ENCODE measurements at regions not wholly inside any gene's neighbourhood (a gene's known extent, or its start where the extent isn't known, plus 50 kb on each side); places are given as distances from the start of the nearest gene placed in this dataset.
"Not testable (repeated sequence)": the region's sequence is repeated elsewhere in the genome, so short reads cannot be mapped to it uniquely, and the experiment has no call there.

DNA sequence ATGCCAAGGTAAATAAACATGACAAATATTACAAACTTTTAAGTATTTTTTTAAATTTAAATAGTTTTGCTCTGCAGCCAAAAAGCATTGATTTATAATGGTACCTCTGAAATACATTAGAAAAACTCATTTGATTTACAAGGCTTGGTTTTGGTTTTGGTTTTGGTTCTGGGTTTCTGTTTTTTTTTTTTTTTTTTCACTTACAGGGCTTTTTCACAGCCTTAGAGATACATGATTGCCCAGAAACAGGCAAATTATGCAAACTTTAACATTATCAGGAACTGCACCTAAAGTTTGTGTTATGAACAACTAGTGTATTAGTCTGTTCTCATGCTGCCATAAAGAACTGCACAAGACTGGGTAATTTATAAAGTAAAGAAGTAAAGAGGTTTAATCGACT lies 196.4 kb upstream of the DDX53 start:
- DNase-seq = no peak

DNA sequence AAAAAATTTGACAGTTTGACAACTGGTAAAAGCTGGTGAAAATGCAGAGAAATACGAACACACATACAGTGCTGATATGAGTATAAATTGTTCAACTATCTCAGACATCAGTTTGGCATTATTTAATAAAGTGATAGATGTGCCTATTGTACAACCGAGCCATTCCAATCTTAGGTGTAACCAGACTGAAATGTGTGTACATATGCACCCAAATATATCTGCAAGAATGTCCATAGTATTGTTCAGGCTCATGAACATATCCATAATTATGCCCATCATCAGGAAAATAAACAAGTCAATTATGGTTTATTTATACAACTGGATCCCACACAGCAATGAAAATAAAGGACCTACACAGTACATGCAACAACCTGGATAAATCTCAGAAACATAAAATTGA lies 188.9 kb upstream of the DDX53 start:
- no peak for DNase-seq

DNA sequence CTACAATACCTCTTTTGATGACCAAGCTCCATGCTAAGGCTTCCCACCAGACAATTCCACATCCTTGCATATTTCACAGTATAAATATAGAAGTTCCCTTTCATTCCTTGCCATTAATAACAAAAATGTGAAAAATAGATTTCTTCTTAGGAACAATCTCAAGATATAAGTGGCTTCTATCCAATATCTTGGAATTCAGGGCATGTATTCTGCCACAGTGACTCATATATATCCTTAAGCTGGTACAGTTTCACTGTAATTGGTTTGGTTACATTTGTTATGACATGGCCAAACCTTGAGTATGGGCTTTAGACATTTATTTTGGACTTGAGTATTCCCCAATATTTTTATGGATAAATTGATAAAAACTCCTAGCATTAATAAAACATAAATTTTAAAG lies 181.7 kb upstream of the DDX53 start:
- DNase-seq = no peak

DNA sequence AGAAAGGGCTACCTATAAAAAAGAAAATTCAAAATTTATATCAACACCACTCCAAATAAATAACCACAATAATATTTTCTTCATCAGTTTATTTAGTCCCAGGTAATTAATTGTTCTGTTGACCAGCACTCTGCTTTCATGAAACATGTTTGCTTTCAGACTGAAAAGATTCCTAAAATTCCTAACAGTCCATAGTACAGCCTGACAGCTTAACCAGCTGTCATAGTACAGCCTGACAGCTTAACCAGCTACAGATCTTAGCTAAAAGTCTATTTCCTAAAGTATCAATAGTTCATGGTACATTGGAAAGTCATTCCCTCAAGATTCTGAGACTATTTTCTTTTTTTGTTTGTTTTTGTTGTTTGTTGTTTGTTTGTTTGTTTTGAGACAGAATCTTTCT lies 144.1 kb upstream of the DDX53 start:
- DNase-seq = no peak

DNA sequence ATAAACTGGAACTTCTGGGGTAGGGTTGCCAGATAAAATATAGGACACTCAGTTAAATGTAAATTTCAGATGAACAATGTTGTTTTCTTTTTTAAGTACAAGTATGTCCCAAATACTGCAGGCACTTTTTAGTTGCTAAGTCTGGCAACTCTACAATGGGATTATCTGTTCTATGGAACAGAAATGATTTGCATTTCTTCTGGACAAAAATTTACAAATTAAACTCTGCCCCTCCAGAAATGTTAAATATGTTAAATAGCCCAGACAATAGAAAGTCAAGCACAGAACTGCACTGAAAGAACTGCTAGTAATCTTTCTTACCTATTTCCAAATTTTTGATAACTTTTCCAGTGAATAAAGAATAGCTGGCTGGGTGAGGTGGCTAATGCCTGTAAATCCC lies 140.1 kb upstream of the DDX53 start:
- DNase-seq = no peak

DNA sequence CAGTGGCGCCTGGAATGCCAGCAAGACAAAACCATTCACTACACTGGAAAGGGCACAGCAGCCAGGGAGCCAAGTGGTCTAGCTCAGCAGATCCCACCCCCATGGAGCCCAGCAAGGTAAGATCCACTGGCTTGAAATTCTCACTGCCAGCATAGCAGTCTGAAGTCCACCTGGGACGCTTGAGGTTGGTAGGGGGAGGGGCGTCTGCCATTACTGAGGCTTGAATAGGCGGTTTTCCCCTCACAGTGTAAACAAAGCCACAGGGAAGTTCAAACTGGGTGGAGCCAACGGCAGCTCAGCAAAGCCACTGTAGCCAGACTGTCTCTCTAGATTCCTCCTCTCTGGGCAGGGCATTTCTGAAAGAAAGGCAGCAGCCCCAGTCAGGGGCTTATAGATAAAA lies 133.0 kb upstream of the DDX53 start:
- not testable (repeated sequence) for DNase-seq

DNA sequence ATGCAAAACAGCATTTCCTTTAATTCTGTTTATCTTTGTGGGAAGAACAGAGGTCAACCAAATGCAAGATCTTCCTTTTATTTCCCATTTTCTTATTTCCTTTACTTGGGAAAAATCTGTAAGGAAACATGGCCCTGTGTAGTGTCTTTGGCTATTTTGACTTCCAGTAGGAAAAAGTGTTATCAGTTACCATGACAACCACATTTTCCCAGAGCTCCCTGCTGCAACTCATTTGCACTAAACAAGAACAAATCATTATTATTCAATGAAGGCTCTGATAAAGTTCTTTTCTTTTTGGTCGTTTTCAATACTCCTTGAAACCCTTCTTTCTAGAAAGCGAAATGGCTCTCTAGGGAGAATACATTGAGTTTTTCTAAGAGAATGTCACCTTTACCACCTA lies 117.2 kb upstream of the DDX53 start:
- DNase-seq = no peak

DNA sequence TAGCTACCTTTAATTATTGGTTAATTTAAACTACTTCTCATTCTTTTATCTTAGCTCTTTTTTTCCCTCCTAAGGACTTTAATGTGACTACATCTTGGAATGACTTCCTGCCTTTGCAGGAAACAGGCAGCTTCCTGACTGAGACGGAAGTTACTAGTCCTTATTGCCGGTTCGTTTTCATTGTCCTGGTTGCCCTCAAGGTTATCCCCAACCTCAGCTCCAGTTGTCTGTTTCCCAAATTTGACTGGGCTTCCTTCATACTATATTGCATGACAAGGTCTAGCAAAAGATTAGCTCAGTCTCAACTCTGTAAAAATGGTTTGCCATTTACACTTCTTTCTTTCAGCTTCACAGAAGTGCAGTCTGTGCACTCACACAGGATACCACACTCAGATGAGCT lies 109.9 kb upstream of the DDX53 start:
- no peak for DNase-seq

DNA sequence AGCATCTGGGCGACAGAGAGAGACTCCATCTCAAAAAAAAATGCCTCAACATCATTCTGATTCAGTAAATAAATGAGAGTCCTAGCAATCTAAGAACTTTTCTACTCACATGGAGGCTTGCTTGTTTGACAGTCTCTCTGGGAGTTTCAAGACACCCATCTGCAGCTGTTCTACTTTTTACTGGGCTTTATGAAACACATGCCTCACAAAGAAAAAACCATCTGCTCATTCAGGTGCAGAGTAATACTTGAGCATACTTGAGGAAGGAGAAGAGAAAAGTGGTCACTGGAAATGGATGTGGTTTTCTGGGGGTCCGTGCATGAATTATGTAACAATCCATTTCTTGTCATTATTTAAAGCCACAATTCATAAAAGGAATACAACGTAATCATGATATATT lies 87.1 kb upstream of the DDX53 start:
- no peak for DNase-seq

DNA sequence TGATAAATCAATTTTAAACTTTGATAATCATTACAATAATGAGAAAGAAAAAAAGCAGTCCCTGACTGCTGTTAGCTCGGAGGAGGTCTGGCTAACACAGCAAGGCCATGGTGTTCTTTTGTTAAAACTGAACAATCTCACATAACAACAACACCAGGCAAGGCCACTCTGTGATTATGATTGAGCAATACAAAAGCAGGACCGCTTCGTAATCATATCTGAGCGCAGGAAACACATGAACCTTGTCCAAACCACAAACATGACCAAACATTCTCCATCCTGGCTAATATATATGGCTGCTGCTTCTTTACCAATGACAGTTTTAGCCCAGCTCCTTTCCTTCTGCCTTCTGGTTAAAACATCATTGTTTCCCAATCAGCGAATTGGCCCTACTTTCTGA lies 76.8 kb upstream of the DDX53 start:
- no peak for DNase-seq

DNA sequence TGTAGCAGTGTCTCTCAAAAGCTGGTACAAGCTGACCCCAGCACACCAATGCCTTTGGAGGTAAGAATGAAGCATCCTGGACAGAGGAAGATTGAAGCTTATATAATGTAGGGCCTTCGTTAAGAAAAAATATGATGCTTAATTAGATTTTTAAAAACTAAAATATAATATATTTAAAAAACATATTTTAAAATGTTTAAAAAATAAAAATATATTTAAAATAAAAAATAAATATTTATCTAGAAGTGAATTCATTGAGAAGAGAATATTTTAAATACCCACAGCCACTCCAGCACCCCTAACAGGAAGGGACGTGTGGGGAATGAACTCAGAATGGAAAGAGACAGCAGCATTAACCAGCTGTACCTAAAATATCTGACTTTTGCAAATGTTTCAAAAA lies 65.1 kb upstream of the DDX53 start:
- DNase-seq = no peak

DNA sequence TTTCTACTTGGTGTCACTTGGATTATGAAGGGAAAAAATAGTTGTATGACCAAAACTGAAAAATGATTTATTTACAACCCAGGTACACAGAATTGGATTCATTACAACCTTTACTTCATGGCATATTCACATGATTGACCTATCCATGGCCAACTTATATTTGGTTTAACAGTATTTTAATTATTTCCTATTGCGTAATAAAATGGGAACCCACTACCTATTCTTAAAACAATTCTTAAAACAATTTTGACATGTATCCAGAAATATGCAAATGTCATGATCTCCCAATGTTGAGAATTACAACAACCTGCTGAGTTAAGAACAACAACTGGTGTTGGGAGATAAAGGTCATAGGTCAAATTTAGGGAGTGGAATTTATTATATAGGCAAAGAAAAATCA lies 54.8 kb upstream of the DDX53 start:
- DNase-seq = no peak

Data from right kidney (tissue), 1 donor.